Ammon's horn (tissue), 1 donor: ENCODE measurements at regions not wholly inside any gene's neighbourhood (a gene's known extent, or its start where the extent isn't known, plus 50 kb on each side); places are given as distances from the start of the nearest gene placed in this dataset.
A peak's percentile ranks its signal among the peaks of the same experiment; 100 is the strongest.

Experiments
- DNase-seq: peaks from one replicate; pipeline ENCODE4 v3.0.0-alpha.2; 2016; ENCODE audit warnings: low spot score

DNA sequence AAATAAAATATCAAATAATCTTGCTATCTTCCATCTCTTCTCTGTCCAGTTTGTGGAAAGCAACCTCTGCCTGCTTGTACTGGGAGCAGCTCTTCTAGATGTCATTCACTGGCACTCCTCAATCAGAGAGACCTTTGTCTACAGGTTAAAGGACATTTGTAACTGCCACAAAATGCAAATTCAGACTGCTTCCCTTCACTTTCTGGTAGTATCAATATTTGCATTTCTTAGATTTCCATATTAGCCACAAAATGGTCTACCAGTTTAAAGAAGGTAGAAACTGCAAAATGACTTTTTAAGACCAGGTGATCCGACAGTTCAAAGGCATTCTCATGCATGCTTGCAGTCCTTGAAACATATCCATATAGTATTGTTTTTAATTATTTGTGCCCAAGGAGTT is 51.7 kb upstream of the RCN1 start:
- no peak for DNase-seq

DNA sequence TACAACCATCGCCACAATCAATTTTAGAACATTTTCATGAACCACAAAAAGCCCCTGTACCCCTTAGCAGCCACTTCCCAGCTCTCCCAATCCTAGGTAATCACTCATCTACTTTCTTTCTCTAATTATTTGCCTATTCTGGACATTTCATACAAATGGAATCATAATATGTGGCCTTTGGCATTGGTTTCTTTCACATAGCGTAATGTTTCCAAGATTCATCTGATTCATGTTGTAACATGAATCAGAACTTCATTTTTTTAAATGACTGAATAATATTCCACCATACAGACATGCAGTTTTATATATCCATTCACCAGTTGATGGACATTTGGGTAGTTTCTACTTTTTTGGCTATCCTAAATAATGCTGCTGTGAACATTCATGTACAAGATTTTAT is 56.2 kb upstream of the RCN1 start:
- DNase-seq, result no peak

DNA sequence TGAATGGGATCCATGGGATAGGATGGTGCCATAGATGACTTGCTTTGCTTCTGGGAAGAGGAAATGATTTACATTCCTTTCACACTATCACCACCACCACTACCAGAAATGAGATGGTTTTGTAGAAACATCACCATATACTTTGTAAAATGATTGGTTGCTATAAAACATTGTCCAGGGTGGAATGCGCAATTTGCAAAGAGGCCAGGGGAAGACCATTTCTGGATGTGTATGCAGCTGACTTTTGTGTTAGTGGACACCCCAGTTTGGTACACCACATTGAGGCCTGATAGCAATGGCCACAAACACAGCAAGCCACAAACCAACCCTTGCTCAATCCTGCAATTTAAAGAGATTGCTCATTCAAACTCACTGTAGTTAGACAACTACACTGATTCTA is 56.7 kb upstream of the RCN1 start:
- DNase-seq, result no peak

DNA sequence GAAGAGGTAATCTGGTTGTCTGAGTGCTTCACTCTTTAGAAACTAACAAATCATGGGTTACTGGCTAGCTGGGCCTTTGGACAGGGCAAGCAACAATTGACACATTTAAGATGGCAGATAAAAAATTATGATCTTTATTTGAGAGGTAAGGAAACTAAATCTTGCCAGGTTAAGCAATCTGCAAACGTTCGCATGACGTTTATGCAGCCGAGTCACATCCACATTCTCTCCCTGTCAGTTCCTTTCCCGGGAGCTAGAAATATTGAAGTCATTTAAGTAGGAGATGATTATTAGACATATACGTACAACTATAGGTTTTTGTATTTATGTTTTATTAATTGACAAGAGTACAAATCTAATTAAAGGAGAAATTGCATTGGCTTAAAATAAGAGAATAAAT is 57.4 kb upstream of the RCN1 start:
- DNase-seq, result no peak

DNA sequence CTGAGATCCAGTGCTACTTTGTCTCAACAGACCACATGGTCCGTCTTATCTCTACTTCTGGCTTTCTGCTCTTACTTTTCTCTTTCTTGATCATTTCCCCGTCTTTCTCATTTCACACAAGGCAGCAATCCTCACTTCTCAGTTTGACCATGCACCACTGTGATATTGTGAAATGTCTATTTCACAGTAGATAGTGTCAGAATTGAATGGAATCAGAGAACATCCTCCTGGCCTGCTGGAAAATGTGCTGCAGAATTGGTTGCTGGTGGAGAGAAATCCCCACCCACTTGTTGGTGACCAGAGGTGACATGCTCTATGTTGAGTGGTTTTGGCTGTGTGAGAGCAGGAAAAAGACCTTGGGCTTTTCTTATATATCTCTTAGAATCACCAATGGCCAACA is 57.8 kb upstream of the RCN1 start:
- no peak for DNase-seq

DNA sequence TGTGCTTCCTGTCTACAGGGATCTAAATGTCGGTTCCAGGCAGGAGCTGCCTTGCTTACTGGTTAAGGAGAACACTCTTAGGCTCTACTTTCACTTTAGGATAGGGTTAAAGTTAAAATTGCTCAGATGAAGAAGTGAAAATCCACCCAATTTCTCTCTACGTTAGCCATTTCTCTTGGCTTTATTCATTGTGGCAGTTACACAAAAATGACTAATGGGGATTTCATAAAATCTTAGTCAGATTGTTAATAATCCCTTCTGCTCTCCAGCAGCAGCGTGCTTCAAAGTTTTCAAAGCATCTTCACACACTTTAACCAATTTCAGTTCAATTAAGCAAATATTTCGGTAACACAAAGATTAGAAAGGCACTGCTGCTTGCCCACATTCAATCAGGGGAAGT is 58.4 kb upstream of the RCN1 start:
- DNase-seq, result no peak

DNA sequence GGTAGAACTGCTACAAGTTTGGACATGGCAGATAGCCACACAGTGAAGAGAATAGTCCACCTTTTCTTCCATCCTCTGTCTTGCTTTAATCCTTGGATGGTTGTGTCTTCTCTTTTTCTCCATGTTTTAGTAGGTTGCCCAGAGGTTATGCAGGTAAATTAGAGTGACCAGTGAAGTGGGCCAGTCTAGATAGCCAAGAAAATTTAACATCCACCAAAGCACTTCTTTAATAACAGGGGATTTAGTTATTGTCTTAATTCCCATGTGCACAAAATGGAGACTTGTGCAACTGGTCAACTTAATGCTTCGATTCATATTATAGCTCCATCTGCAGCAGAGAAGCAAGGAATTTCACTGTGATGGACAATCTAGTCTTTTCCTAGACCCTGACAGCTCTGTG is 58.8 kb upstream of the RCN1 start:
- DNase-seq, result no peak

DNA sequence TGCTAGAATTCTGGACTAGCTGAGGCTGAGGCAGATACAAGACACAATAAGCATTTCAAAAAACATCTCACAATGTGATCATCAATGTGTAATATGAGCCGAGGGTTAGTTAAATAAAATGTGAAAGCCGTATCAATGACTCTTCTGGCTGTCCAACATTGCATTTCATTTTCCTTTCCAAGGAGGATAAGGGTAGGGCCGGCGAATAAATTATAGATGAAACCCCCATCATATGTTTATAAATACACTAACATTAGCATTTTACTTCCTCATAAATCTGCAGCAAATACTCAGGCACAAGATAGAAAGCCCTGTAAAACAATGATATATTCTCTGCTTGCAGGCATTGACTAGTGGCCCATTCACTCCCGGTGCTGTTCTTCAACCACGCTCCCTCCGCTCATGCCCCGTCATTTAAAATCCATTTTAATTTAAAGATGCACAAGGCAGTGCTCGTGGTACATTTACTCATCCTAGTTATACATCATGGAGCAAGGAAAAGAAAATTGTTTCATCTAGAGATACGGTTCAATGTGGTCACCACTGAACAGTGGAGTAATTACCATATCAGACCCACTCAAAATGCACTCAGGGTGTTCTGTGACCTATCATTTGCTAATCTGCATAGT is 59.9 kb upstream of the RCN1 start:
- DNase-seq, result no peak

DNA sequence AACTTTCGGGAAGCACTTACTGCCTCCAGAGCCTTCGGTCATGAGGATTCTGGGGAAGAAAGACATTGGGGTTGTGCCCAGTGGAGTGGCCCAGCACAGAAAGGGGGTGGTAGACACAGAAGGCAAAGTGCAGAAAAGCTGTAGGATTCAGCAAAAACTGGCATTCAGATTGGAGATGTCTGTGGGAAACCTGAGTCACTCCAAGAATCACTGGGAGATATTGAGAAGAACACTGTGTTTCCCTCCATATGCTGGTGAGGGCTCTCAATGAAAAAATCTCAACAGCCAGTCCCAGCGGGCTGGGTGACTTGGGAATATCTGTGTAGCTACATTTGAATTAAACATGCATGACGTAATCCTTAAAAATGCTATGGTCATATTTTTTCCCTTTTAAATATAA is 61.2 kb upstream of the RCN1 start:
- peak; percentile 5 for DNase-seq

DNA sequence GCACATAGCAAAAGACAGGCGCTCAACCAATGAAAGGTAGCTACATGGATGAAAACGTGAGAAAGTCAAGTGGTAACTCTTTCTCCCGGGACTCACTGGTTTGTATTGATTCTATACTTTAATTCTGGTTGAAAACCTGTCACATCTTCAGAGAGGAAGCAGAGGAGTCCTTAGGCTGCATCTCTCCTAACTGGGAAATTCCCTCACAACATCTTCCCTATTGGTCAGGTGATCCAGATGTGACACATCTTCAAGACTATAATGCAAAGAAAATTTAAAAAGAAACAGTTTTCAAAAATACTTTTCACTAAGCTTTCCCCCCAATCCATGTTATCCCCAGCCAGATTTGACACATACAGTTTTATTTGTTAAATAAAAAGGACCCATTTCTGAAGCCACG is 62.7 kb upstream of the RCN1 start:
- DNase-seq, result no peak

DNA sequence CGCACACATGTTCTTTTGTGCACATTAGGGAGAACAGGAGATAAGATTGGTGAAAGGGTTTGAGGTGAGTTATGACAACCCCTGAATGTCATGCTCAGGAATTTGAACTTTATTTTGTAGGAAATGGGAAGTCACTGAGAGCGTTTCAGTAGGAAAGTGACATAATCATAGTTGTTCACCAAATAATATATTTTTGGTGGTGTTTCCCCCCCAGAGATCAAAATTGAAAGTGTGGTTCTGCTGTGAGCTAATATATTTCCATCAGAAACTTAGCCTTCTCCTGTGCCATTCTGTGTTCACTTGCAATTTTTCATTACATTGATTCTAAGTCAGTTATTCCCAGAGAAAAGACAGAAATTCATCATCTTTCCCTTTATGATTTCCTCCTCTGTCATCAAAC is 64.1 kb upstream of the RCN1 start:
- no peak for DNase-seq

DNA sequence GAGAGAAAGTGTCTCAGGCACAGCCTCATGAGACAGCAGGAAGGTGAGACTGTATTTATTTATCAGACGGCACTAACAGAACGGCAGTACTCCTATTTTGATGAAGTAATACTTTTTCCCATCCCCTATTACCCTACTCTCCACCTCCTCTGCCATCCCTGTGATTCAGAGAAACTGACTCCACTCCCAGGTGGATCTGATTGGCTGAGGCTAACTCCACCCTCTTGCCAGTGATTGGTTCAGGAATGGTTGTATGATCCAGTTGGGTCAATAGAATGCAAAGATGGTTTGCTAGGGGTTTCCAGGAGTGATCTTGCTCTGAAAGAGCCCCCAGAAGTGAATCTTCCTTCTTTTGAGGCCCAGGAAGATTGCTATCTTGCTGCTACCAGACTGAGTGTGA is 65.9 kb upstream of the RCN1 start:
- DNase-seq, result no peak

DNA sequence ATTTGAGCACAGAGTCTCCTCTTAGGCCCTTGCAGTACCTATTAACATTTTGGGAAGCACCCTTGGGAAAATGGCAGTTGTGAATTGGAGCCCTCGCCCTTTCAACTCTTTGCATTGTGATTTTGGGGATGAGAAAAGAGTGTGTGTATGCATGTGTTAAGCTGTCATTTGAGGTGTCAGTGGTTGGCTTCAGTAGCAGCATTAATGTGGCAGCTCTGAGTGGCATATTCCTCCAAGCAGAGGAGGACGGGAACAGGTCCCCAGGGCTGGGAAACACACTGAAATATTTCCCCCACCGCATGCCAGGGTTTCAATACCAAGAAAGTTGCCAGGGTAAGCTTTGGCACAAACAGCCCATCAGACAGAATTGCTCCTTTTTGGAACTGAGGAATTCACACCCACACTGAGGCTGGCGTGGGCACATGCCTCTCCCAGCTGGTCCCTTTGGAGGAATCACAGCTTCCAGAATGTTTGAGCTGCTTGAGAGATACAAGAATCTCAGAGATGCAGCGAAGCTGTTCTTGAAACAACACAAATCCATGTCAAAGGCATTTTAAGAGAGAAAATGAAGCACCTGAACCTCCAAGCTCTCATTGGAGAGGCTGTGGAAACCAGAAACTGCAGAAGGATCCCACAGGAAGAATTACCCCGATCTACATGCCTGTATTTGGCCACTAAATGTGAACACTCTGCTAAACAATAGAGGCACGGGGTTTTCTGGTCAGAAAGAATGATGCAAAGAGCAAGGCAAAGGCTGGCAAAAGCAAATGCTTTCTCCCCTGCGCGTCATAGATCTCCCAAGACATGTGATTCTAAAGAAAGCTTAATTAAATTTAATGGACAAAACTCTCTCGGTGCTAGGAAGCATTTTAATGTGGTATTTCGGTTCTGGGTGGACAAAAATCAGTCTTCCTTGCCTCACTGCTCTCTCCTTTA is 67.2 kb upstream of the RCN1 start:
- DNase-seq, result peak; percentile 58

DNA sequence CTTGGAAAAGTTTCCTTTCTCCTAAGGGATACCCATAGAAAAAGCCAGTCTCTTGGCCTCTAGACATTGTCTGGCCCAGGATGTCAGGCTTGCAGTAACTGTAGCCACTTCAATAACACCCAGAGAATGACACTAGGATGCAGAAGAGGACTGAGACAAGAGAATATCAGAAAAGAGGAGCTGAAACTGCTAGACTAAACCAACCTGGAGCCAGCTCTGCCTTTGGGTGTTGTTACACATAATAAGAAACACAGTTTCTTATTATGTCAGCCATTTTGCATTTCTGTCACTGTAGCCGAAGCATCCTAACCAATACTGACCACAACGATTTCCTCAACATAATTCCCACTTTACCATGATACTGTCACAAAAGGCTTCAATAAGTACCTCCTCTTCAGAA is 72.2 kb upstream of the RCN1 start:
- no peak for DNase-seq

DNA sequence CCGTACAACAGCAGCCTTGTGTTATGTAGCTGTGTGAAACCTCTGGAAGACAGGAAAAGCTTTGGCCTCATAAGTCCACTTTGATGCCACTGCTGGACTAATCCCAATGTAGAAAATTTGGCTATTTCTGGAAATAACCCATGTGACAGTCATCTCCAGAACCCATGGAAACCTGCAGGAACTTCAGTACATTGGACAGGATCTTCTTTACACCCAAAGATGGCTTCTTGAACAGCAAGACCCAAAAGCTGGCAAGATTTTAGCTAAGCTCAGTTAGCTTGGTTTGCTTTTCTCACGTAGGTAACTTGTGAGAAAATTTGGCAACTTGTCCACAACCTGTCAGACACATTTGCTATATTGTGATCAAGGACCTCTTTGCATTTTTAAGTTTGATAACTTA is 74.8 kb upstream of the RCN1 start:
- DNase-seq, result no peak

DNA sequence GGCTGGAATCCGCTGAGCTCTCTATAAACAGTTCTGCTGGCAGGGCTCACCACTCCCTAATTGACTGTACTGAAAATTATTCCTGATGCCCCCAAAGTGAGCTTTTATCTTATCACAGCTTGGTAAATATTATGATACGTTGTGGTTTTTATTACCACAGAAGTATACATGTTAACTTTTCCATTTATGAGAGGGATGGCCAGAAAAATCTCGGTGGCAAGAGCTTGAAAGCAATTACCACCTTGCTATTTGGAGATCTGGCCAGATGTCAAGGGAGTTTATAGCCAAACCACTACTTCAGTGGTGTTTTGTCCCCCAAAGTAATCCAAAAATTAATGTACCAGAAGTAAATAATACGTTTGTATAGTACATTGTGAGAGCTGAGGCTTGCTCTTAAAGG is 75.4 kb upstream of the RCN1 start:
- DNase-seq, result no peak

DNA sequence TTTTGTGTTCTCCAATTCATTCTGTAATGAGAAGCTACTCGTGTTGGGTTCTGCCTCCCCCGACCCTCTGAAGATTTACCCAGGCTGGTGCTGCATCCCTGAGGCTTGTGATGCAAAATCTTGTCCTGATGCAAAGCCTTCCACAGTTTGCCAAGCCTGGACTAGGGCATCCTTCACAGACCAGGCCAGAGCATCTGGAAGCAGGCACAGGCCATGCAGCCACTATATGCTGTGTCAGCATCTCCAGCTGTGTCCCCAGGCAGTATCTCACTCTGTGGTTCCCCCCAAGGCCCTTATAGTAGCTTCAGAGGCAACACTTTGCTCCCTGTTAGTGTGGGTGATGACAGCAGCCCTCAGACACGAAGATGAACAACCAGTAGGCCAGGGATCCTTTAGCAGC is 77.3 kb upstream of the RCN1 start:
- no peak for DNase-seq

DNA sequence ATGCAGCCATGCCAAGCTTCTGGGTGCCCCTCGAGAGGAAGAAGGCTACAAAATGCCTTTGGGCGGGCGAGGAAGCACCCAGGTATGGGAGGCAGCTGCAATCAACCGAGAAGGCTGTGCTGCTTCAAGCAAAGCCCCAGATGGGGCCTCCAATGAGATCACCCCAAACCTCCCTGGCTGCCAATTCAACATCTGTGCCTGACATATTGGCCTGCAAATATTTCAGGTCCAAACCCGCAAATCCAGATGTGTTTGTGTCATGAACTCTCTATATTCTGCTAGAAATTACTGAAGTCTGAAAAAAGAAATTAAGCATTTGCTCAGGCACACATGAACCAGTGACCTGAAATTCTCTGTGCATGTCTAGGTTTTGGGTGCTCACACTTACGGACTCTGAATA is 78.8 kb upstream of the RCN1 start:
- DNase-seq, result no peak

DNA sequence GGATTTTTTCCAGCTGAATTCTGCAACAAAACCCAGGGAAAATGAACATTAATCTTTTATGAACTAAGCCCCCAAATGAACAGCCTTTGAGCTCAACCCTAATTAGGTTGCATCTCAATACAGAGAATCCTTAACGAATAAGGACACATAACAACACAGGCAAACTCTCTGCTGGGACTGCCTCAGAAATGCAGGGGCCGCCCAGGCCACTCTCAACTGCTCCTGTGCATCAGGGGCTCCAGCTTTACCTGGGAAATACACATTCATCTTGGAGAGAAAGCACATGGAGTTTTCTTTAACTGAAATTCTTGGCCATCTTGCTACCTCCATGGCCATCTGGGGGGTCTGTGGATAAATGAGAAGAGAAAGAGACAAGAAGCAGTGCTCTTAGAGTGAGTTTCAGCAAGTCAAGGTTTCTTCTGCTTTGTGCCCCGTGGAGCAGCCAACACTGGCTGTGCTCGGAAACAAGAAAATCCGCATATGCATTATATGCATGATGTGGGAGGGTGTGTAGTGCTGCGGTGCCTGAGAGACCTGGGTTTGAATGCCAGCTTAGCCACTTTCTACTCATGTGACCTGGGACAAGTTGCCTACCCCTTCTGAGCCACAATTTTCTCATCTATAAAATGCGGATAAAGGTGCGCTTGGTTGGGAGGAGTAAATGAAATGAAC is 81.9 kb upstream of the RCN1 start:
- no peak for DNase-seq

DNA sequence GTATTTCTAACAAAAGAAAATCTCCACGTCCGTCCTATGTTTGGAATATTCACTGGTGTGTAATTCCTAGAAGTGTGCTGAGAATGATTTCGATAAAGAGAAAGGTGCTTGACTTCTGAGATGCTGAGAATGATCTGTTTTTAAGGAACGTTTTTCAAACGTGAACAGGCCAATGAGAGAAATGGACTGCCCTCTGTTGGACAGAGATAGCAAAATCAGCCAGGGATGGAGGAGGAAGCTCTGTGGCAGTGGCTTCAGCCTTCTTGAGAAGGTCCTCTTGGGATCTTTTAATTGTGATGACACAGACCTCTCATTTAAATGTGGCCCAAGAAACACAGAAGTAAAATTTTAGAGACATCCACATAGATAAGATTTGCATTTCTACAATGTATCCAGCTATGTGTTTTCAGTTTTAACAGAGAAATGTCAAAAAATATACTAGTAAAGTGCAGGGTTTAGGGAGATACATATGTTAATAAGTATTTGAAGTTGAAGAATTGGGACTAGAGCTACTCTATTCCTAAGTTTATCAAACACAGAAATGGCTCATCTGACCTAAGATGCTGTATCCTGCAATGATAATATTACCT is 84.0 kb upstream of the RCN1 start:
- DNase-seq, result peak; percentile 71

DNA sequence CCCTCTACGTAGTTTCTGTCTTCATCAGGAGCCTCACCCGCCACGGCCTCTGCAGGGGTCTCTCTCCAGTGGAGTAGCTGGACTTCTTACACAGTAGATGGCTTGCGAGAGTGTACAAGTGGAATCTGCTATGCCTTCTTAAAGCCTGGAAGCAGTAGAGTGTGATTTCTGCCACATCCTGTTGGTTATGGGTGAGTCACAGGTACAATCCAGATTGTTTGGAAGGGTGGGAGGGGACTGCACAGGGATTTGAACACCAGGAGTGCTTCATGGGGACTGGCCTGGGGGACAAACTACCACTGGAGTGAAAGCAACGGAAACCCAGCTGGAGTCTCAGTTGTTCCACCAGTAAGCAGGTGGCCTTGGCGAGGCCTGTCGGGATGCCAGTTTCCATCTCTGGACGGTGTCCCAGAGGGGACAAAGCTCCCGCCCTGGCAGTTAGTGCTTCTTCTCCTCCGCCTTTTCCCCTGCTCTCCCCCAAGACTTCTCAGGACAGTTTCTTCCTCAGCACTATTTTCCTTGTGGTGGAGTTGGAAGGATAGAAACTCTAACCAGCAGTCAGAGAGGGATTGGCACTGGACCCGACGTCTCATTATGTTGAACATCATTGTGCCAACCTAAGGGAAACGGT is 85.0 kb upstream of the RCN1 start:
- DNase-seq, result peak; percentile 10

DNA sequence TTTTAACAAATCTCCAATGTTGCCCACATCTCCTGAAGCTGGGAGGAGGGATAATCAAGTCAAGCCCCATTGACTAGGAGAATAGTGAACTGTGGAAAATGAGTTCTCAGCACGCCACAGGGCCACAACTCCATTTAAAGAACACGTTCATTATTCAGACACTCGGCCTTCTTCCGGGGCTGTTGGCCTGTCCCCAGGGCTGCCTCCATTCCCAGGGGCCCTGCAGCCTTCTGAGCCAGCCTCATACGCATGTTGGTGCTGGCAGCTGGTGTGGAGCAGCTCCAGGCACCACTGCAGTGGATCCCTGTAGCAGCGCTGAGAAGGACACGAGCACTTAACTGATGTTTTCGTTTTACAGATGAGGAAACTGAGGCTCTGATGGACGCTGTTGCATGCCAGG is 87.5 kb upstream of the RCN1 start:
- no peak for DNase-seq
